T-cell (primary cell): ENCODE measurements at regions not wholly inside any gene's neighbourhood (a gene's known extent, or its start where the extent isn't known, plus 50 kb on each side); places are given as distances from the start of the nearest gene placed in this dataset.

ENCODE experiments used
- ATAC-seq, 4 experiments: fragments of 200-7000 bp in 3 of 4; fragments of 150-1000 bp in 1 of 4; cut with Tn5 transposase; replicated peaks in 1 of 4; 1 replicate in 3 of 4; 2 replicates in 1 of 4; pipeline ENCODE4 v1.10.0; 2021; ENCODE audit warnings: moderate library complexity in 3 of 4, mild to moderate bottlenecking in 2 of 4, moderate number of reproducible peaks in 1 of 4
- CTCF ChIA-PET, 2 donors: fragments of 300-600 bp; sonication (Branson Sonifier 250); formaldehyde crosslinking; loops; one replicate each; lab custom pipeline; 2022; ENCODE audit warnings: antibody characterized with exemption in 2 of 2; lab: Charles Lee
- POLR2A ChIA-PET, 2 donors: fragments of 300-600 bp; sonication (Branson Sonifier 250); formaldehyde crosslinking; loops; one replicate each; lab custom pipeline; 2022; ENCODE audit warnings: antibody characterized with exemption in 2 of 2; lab: Charles Lee
- DNase-seq, 35 experiments: peaks; one replicate each; pipeline versions ENCODE4 v3.0.0 to v3.0.0-alpha.2; 2013 to 2023
- H3K27ac ChIP-seq: one replicate; pipeline ENCODE4 v1.5.1; 2013; ENCODE audit warnings: low read length
- H3K27me3 ChIP-seq, 2 experiments: replicated peaks in 1 of 2; 1 replicate in 1 of 2; 2 replicates in 1 of 2; pipeline versions ENCODE4 v1.6.1 to v1.7.0; 2013; ENCODE audit warnings: low read length in 1 of 2, mixed read lengths in 1 of 2; ENCODE audit not compliant: control insufficient read depth in 2 of 2, insufficient read depth in 2 of 2; ENCODE audit errors: extremely low read depth in 1 of 2
- H3K36me3 ChIP-seq, 2 donors: 1 replicate in 1 of 2; 2 replicates in 1 of 2; pipeline versions ENCODE4 v1.6.1 to v1.7.0; 2013; ENCODE audit warnings: low read length in 1 of 2; ENCODE audit not compliant: control insufficient read depth in 2 of 2, insufficient read depth in 1 of 2; ENCODE audit errors: extremely low read depth in 1 of 2
- H3K4me1 ChIP-seq, 2 experiments: 1 replicate in 1 of 2; 2 replicates in 1 of 2; pipeline versions ENCODE4 v1.6.1 to v1.7.0; 2013; ENCODE audit warnings: low read length in 2 of 2, mixed read lengths in 1 of 2; ENCODE audit not compliant: insufficient read depth in 2 of 2, control insufficient read depth in 1 of 2; ENCODE audit errors: extremely low read depth in 1 of 2
- H3K4me3 ChIP-seq, 2 donors: 1 replicate in 1 of 2; 2 replicates in 1 of 2; pipeline versions ENCODE4 v1.5.1 to v1.7.0; 2013; ENCODE audit warnings: mild to moderate bottlenecking in 2 of 2, low read length in 1 of 2, moderate library complexity in 1 of 2; ENCODE audit not compliant: control insufficient read depth in 1 of 2; ENCODE audit errors: extremely low read depth in 1 of 2
- H3K9me3 ChIP-seq: 2 replicates; pipeline ENCODE4 v1.7.0; 2013
- H3K27ac Mint-ChIP-seq, 2 donors: one replicate each; pipeline ENCODE4 v1.8.0; 2020 to 2021; ENCODE audit warnings: mild to moderate bottlenecking in 2 of 2, mixed read lengths in 2 of 2
- H3K27me3 Mint-ChIP-seq, 2 donors: one replicate each; pipeline ENCODE4 v1.8.0; 2021 to 2022; ENCODE audit warnings: mixed read lengths in 2 of 2
- H3K36me3 Mint-ChIP-seq: one replicate; pipeline ENCODE4 v1.8.0; 2021; ENCODE audit warnings: mixed read lengths
- H3K4me1 Mint-ChIP-seq, 3 donors: one replicate each; pipeline ENCODE4 v1.8.0; 2020 to 2022; ENCODE audit warnings: mixed read lengths in 3 of 3, mild to moderate bottlenecking in 1 of 3
- H3K4me3 Mint-ChIP-seq, 3 donors: one replicate each; pipeline ENCODE4 v1.8.0; 2020 to 2022; ENCODE audit warnings: mild to moderate bottlenecking in 3 of 3, mixed read lengths in 3 of 3, moderate library complexity in 3 of 3
- H3K9me3 Mint-ChIP-seq, 3 donors: one replicate each; pipeline ENCODE4 v1.8.0; 2020 to 2022; ENCODE audit warnings: mixed read lengths in 3 of 3
- WGBS: methylation state at CpG from one replicate; pipeline ENCODE4 v1.1.5; 2013; ENCODE audit warnings: missing lambda C conversion rate; ENCODE audit not compliant: insufficient coverage; 5-methylcytosine and 5-hydroxymethylcytosine counted together

DNA sequence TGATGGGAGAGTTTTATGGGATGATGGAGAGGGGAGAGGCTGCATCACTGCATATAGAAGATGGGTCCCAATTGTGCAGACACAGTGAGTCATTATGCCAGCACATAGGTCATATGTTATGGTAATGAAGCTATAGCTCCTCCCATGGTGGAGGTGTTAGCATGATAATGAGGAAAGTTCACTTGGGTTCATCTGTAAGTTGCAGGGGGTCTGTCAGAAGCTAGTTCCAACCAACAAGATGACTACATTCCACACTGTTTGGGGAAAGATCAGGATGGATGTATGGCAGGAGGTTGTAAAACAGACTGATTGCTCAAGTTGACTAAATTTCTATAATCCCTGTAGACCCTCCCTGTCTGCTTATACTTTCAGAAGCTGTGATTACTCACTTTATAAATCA is 561.3 kb downstream of the C12orf50 start:
- CTCF ChIA-PET, result no interaction called here
- no peak for ATAC-seq
- H3K4me3 Mint-ChIP-seq, result no peak overlapping the region

DNA sequence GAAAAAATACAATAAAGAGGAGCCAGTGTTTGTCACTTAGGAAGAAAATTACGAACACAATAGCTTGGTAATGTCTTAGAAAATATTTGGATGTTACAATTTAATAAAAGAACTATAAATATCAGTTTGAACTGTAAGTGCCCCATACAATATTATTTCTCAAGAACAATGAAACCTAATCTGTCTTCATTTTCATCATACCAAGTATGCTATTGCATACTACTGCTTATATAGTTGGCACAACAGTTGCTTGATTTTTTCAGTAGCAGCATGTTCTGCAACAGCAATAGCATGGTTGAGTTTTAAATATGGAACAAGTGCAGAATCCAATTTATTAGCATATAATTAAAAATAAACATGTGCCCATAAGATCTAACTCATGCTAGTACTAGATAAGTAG is 564.6 kb downstream of the C12orf50 start:
- no peaks in the 10 kb centered on the region for H3K4me1 Mint-ChIP-seq
- Histone ChIP-seq H3K27ac (no peak overlapping the region), H3K9me3 (no peaks in the 10 kb centered on the region), H3K36me3 (no peaks in the 10 kb centered on the region), H3K4me3 (no peak overlapping the region), H3K27me3 (no peaks in the 10 kb centered on the region), H3K4me1 (no peaks in the 10 kb centered on the region)
- no peak overlapping the region for H3K27ac Mint-ChIP-seq
- no peak for ATAC-seq
- WGBS, result no CpG with 5 or more reads among the region's 1 CpG
- H3K36me3 Mint-ChIP-seq, result no peaks in the 10 kb centered on the region
- CTCF ChIA-PET, result no interaction called here
- no peaks in the 10 kb centered on the region for H3K27me3 Mint-ChIP-seq
- H3K9me3 Mint-ChIP-seq, result peaks cover 0 to 16% (median 2%) of the 10 kb centered on the region in 3 donors
- no peak overlapping the region for H3K4me3 Mint-ChIP-seq
- POLR2A ChIA-PET, result no interaction called here
- no peak for DNase-seq

More for the DNA sequence above, 561.3 kb downstream of the C12orf50 start:
- H3K4me3 ChIP-seq, result no peak overlapping the region
- Mint-ChIP-seq H3K27ac (no peak overlapping the region), H3K4me1 (no peaks in the 10 kb centered on the region), H3K27me3 (no peaks in the 10 kb centered on the region), H3K36me3 (no peaks in the 10 kb centered on the region), H3K9me3 (peaks cover 7 to 16% (median 14%) of the 10 kb centered on the region in 3 donors)
- no peak overlapping the region for H3K27ac ChIP-seq
- H3K36me3 ChIP-seq, result no peaks in the 10 kb centered on the region
- no peaks in the 10 kb centered on the region for H3K27me3 ChIP-seq
- POLR2A ChIA-PET, result no interaction called here
- DNase-seq, result no peak
- H3K4me1 ChIP-seq, result no peaks in the 10 kb centered on the region
- H3K9me3 ChIP-seq, result no peaks in the 10 kb centered on the region

DNA sequence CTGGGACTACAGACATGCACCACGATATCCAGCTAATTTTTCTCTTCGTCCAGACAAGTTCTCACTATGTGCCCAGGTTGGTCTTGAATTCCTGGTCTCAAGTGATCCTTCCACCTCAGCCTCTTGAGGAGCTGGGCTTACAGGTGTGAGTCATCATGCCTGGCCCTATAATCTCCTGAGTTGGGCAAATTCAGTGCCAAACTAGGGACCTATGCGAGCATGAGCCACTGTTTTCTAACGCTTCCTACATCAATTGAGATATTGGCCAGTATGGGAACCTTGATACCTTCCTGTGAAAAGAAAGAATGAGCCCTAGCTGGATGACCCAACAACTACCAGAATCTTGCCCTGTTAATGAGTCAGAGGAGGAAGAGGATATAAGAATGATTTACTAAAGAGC is 585.2 kb downstream of the C12orf50 start:
- no peaks in the 10 kb centered on the region for H3K4me1 ChIP-seq
- ChIA-PET CTCF (no interaction called here), POLR2A (interaction anchor here in 1 of 2 donors (0.7 kb wide), 1 partner anchor 13 kb away, joined by 5 read pairs; no protein-coding TSS in a partner anchor)
- DNase-seq (no peak), ATAC-seq (no peak)
- peaks cover 5 to 8% (median 8%) of the 10 kb centered on the region in 3 donors for H3K9me3 Mint-ChIP-seq
- H3K9me3 ChIP-seq, result no peaks in the 10 kb centered on the region
- no peak overlapping the region for H3K27ac ChIP-seq
- no peaks in the 10 kb centered on the region for H3K27me3 ChIP-seq
- H3K4me3 Mint-ChIP-seq, result no peak overlapping the region
- no peaks in the 10 kb centered on the region for H3K36me3 ChIP-seq
- no peak overlapping the region for H3K27ac Mint-ChIP-seq
- 65% methylated on average over 2 of the region's 4 CpGs for WGBS
- no peaks in the 10 kb centered on the region for H3K27me3 Mint-ChIP-seq
- H3K4me1 Mint-ChIP-seq, result no peaks in the 10 kb centered on the region
- no peak overlapping the region for H3K4me3 ChIP-seq
- no peaks in the 10 kb centered on the region for H3K36me3 Mint-ChIP-seq

DNA sequence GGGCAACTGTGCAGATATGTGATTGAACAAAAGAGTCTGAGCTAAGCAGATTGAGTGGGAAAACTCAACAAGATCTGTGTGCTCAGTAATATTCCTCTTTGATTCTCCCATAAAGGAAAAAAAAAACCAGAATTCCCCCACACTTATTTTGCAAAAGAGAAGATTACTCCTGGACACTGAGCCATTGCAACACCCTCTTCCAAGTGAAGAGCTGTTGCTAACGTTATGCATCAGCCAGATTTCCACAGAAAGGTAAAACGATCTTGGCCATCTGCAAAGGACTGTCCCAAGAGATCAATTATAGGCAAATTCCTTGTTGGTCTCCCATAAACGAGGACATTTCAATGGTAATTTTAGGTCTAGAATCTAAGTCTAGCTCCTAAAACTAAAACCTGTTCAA is 587.7 kb downstream of the C12orf50 start:
- H3K9me3 ChIP-seq, result no peaks in the 10 kb centered on the region
- H3K27ac ChIP-seq, result no peak overlapping the region
- ChIA-PET CTCF (no interaction called here), POLR2A (no interaction called here)
- ATAC-seq (no peak), DNase-seq (no peak)
- no peaks in the 10 kb centered on the region for H3K36me3 Mint-ChIP-seq
- H3K4me3 ChIP-seq, result no peak overlapping the region
- no peaks in the 10 kb centered on the region for H3K27me3 Mint-ChIP-seq
- no peaks in the 10 kb centered on the region for H3K27me3 ChIP-seq
- H3K4me1 ChIP-seq, result no peaks in the 10 kb centered on the region
- H3K9me3 Mint-ChIP-seq, result peaks cover 3 to 12% (median 11%) of the 10 kb centered on the region in 3 donors
- H3K4me3 Mint-ChIP-seq, result no peak overlapping the region
- H3K36me3 ChIP-seq, result no peaks in the 10 kb centered on the region
- no peak overlapping the region for H3K27ac Mint-ChIP-seq
- 35% methylated on average over 3 of the region's 3 CpGs for WGBS
- no peaks in the 10 kb centered on the region for H3K4me1 Mint-ChIP-seq

DNA sequence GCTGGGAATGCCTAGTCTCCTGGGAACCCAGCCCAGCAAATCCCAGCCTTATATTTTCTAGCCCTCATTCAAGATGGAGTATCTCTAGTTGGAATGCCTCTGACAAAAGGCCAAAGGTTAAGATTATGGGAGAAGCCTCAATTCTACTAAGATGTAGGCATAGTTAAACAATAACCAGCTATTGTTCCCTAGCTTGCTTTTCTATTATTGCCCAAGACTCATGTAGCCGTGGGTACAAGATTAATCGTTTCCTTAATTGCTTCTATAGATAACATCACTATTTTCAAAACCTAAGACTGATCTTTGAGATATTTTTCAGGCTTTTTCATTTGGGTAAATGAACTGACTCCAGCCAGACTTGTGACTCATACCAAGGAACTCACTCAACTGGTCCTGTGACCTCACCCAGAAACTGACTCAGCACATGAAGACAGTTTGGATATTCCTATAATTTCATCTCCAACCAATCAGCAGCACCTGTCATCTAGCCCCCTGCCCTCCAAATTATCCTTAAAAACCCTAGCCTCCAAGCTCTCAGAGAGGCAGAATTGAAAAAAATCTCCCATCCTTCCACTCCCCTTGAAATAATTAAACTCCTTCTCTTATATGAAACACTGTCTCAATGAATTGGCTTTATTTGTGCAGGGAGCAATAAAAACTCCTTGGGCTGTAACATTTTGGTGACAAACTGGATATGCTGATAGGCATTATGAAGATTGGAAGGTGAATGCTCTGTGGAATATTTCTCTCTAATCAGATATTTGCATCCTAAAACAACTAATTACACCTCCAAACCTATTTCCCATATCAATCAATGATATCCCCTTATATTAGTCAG is 589.0 kb downstream of the C12orf50 start:
- H3K4me3 Mint-ChIP-seq, result no peak overlapping the region
- H3K4me1 Mint-ChIP-seq, result no peaks in the 10 kb centered on the region
- no peak overlapping the region for H3K27ac ChIP-seq

DNA sequence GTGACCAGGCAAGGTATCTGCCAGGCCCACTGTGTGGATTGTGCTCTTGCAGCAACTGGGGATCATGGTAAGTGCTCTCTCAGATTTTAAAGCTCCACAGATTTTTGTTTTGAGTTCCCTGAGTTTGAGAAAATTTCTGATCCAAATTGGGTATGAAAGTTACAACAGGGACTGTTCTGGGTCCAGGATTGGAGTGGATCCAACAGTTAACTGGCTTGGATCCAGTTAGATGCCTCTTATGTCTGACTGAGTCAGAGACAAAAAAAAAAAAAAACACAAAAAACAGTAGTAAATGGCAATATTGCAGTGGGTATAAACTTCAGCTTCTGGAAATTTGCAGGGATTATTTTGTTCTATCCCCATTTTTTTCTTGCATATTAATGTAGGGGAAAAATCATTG is 598.8 kb downstream of the C12orf50 start:
- H3K4me1 Mint-ChIP-seq, result no peaks in the 10 kb centered on the region
- no peak overlapping the region for H3K27ac Mint-ChIP-seq
- no peak overlapping the region for H3K4me3 Mint-ChIP-seq
- no peak for DNase-seq
- no peaks in the 10 kb centered on the region for H3K36me3 Mint-ChIP-seq
- H3K27me3 ChIP-seq, result no peaks in the 10 kb centered on the region
- H3K9me3 Mint-ChIP-seq, result peaks cover 21 to 26% (median 25%) of the 10 kb centered on the region in 3 donors
- no peaks in the 10 kb centered on the region for H3K9me3 ChIP-seq
- POLR2A ChIA-PET, result no interaction called here
- no peak for ATAC-seq
- CTCF ChIA-PET, result no interaction called here
- H3K36me3 ChIP-seq, result no peaks in the 10 kb centered on the region
- H3K27me3 Mint-ChIP-seq, result no peaks in the 10 kb centered on the region
- H3K4me1 ChIP-seq, result no peaks in the 10 kb centered on the region
- H3K4me3 ChIP-seq, result no peak overlapping the region
- no peak overlapping the region for H3K27ac ChIP-seq

More for the DNA sequence above, 589.0 kb downstream of the C12orf50 start:
- Histone ChIP-seq H3K4me1 (no peaks in the 10 kb centered on the region), H3K27me3 (no peaks in the 10 kb centered on the region), H3K36me3 (no peaks in the 10 kb centered on the region), H3K9me3 (no peaks in the 10 kb centered on the region), H3K4me3 (no peak overlapping the region)
- ATAC-seq (no peak), DNase-seq (no peak)
- no peaks in the 10 kb centered on the region for H3K27me3 Mint-ChIP-seq
- ChIA-PET POLR2A (no interaction called here), CTCF (interaction anchor here (0.6 to 0.7 kb wide), 2 partner anchors 52 to 1323 kb away, joined by 3 read pairs; no protein-coding TSS in a partner anchor)
- no CpG with 5 or more reads among the region's 2 CpGs for WGBS
- H3K9me3 Mint-ChIP-seq, result peaks cover 3 to 12% (median 11%) of the 10 kb centered on the region in 3 donors
- H3K36me3 Mint-ChIP-seq, result no peaks in the 10 kb centered on the region
- H3K27ac Mint-ChIP-seq, result no peak overlapping the region
